ENCODE measurements at regions not wholly inside any gene's neighbourhood (a gene's known extent, or its start where the extent isn't known, plus 50 kb on each side); places are given as distances from the start of the nearest gene placed in this dataset.

DNA sequence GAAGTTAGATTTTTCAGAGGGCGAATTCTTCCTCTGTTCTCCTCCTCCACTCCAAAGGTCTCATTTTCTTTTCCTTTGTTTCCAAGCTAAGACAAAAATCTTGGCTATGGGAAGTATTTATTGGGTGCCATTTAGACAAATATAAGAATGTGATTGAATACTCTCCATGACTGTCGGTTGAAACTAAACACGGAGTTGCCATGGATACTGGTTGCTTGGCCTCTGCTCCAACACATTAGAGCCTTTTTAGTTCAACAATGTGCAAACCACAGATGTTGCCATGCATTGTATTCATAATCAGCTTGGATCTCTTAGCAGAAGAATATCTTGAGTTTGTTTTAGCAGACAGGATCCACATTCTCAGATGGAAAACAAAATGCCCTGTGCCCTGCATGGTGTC is 366.5 kb upstream of the LCORL start:
- Histone ChIP-seq H3K36me3 (ENCODE audit: insufficient read depth, low read length, poor library complexity, severe bottlenecking) (no peaks in the 10 kb centered on the region), H3K4me3 (ENCODE audit: low read depth, low read length, poor library complexity, severe bottlenecking) (no peak overlapping the region), H3K27me3 (replicated peaks; ENCODE audit: insufficient read depth, low read depth, low read length, poor library complexity) (no peaks in the 10 kb centered on the region), H3K9me3 (ENCODE audit: low read depth, low read length, poor library complexity, severe bottlenecking) (no peaks in the 10 kb centered on the region), H3K4me1 (ENCODE audit: insufficient read depth, low read length, poor library complexity, severe bottlenecking) (no peaks in the 10 kb centered on the region), H3K27ac (ENCODE audit: low read depth, low read length, poor library complexity, severe bottlenecking) (no peak overlapping the region)
- DNase-seq (ENCODE audit: low spot score): no peak
- ChIA-PET CTCF (no interaction called here), POLR2A (ENCODE audit: low non-redundant PET) (no interaction called here)
- intact Hi-C loops (cut with micrococcal nuclease; ENCODE audit: unreplicated experiment): no loop called here
- BruUV-seq (replicated peaks): no TSS peak
- no peak for TF ChIP-seq EZH2 (IDR thresholded peaks at IDR 0.05; ENCODE audit: borderline replicate concordance, low read depth, low read length, poor library complexity, severe bottlenecking)
- TF ChIP-seq, protein P1, sequence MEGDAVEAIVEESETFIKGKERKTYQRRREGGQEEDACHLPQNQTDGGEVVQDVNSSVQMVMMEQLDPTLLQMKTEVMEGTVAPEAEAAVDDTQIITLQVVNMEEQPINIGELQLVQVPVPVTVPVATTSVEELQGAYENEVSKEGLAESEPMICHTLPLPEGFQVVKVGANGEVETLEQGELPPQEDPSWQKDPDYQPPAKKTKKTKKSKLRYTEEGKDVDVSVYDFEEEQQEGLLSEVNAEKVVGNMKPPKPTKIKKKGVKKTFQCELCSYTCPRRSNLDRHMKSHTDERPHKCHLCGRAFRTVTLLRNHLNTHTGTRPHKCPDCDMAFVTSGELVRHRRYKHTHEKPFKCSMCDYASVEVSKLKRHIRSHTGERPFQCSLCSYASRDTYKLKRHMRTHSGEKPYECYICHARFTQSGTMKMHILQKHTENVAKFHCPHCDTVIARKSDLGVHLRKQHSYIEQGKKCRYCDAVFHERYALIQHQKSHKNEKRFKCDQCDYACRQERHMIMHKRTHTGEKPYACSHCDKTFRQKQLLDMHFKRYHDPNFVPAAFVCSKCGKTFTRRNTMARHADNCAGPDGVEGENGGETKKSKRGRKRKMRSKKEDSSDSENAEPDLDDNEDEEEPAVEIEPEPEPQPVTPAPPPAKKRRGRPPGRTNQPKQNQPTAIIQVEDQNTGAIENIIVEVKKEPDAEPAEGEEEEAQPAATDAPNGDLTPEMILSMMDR (conservative IDR thresholded peaks at IDR 0.05; ENCODE audit: low read depth, low read length): no peak

DNA sequence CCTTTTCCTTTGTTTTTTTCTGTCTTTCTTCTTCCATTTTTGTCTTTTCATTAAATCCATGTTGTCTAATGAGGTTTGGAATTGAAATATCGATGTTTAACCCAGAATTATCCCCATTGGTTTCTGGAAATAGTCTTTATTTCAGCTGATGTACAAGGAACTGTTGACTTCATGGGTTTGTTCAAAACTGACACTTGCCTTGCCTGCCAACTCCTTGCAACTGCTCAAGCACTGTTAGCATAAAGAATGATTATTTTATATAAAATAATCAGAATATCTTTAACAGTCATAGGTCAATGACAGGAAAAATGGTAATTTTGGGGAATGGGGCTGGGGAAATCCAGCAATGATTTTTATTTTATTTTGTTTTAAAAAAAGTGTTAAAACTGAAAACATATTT is 359.6 kb upstream of the LCORL start:
- intact Hi-C loops (cut with micrococcal nuclease; ENCODE audit: unreplicated experiment): no loop called here
- no peaks in the 10 kb centered on the region for H3K36me3 ChIP-seq (ENCODE audit: insufficient read depth, low read length, poor library complexity, severe bottlenecking)
- no peaks in the 10 kb centered on the region for H3K9me3 ChIP-seq (ENCODE audit: low read depth, low read length, poor library complexity, severe bottlenecking)
- no peak overlapping the region for H3K27ac ChIP-seq (ENCODE audit: low read depth, low read length, poor library complexity, severe bottlenecking)
- H3K27me3 ChIP-seq (replicated peaks; ENCODE audit: insufficient read depth, low read depth, low read length, poor library complexity): no peaks in the 10 kb centered on the region
- CTCF ChIA-PET: no interaction called here
- TF ChIP-seq, protein P1 (conservative IDR thresholded peaks at IDR 0.05; ENCODE audit: low read depth, low read length): no peak
- no peak for TF ChIP-seq EZH2 (IDR thresholded peaks at IDR 0.05; ENCODE audit: borderline replicate concordance, low read depth, low read length, poor library complexity, severe bottlenecking)
- DNase-seq (ENCODE audit: low spot score): no peak
- H3K4me3 ChIP-seq (ENCODE audit: low read depth, low read length, poor library complexity, severe bottlenecking): no peak overlapping the region
- POLR2A ChIA-PET (ENCODE audit: low non-redundant PET): no interaction called here
- no TSS peak for BruUV-seq (replicated peaks)
- H3K4me1 ChIP-seq (ENCODE audit: insufficient read depth, low read length, poor library complexity, severe bottlenecking): no peaks in the 10 kb centered on the region

DNA sequence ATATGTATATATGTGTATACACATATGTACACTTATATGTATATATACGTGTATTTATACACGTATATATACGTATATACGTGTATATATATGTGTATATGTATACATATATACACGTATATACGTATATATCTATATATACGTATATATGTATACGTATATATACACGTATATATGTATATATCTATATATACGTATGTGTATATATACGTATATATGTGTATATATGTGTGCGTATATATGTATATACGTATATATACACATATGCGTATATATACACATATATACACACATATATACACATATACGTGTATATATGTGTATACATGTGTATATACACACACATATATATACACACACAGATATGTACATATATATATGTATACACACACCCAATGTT is 348.0 kb upstream of the LCORL start:
- no peaks in the 10 kb centered on the region for H3K4me1 ChIP-seq (ENCODE audit: insufficient read depth, low read length, poor library complexity, severe bottlenecking)
- no peak for DNase-seq (ENCODE audit: low spot score)
- no peak overlapping the region for H3K27ac ChIP-seq (ENCODE audit: low read depth, low read length, poor library complexity, severe bottlenecking)
- no peaks in the 10 kb centered on the region for H3K36me3 ChIP-seq (ENCODE audit: insufficient read depth, low read length, poor library complexity, severe bottlenecking)
- no TSS peak for BruUV-seq (replicated peaks)
- H3K4me3 ChIP-seq (ENCODE audit: low read depth, low read length, poor library complexity, severe bottlenecking): no peak overlapping the region
- no peak for TF ChIP-seq EZH2 (IDR thresholded peaks at IDR 0.05; ENCODE audit: borderline replicate concordance, low read depth, low read length, poor library complexity, severe bottlenecking)
- TF ChIP-seq, protein P1 (conservative IDR thresholded peaks at IDR 0.05; ENCODE audit: low read depth, low read length): no peak
- no peaks in the 10 kb centered on the region for H3K9me3 ChIP-seq (ENCODE audit: low read depth, low read length, poor library complexity, severe bottlenecking)
- intact Hi-C loops (cut with micrococcal nuclease; ENCODE audit: unreplicated experiment): loop anchor here (5.0 kb wide), 4 partner anchors 223 to 822 kb away; partner anchors contain the start of genes DCAF16 and NCAPG
- H3K27me3 ChIP-seq (replicated peaks; ENCODE audit: insufficient read depth, low read depth, low read length, poor library complexity): no peaks in the 10 kb centered on the region
- CTCF ChIA-PET: no interaction called here
- POLR2A ChIA-PET (ENCODE audit: low non-redundant PET): no interaction called here
